ENCODE measurements at regions not wholly inside any gene's neighbourhood (a gene's known extent, or its start where the extent isn't known, plus 50 kb on each side); places are given as distances from the start of the nearest gene placed in this dataset.

- no peak for TF ChIP-seq CTCF (IDR thresholded peaks at IDR 0.05; ENCODE audit: low read depth, low read length)
- DNase-seq (ENCODE audit: extremely low read depth, low read depth) = no peak
Observed at GRCh38 chr9:28688172-28688571, 1114.9 kb upstream of the C9orf72 start.

DNA sequence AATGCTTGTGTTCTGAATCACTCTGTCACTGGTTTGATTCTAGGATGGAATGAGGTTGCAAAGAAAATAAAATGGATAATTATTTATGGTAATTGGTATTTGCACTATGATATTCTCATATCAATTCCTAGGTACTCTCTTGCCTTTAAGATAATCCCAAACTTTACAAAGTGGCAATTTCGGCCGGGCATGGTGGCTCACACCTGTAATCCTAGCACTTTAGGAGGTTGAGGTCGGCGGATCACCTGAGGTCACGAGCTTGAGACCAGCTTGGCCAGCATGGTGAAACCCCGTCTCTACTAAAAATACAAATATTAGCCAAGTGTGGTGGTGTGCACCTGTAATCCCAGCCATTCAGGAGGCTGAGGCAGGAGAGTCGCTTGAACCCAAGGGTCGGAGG lies 1118.7 kb upstream of the C9orf72 start:
- DNase-seq (ENCODE audit: extremely low read depth, low read depth) = no peak
- TF ChIP-seq CTCF (IDR thresholded peaks at IDR 0.05; ENCODE audit: low read depth, low read length) = no peak

DNA sequence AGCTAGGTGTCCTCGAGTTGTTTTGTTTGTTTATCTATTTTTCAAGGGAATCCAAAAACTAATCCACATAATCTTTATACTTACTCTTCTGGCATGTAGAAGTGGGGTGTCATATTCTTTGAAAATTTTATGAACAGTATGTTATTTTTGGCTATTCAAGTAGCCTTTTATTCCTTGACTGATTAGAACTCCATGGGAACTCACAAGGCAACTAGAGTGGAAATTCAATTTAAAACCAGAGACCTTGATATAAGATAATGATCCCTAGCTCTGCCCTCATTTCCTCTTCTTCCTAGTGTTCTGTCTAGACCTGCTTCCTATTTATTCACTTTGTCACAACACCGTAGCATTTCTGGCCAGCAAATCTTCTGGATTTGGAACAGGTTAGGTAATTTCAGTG lies 1123.7 kb upstream of the C9orf72 start:
- TF ChIP-seq CTCF (IDR thresholded peaks at IDR 0.05; ENCODE audit: low read depth, low read length) = no peak
- DNase-seq (ENCODE audit: extremely low read depth, low read depth) = no peak

DNA sequence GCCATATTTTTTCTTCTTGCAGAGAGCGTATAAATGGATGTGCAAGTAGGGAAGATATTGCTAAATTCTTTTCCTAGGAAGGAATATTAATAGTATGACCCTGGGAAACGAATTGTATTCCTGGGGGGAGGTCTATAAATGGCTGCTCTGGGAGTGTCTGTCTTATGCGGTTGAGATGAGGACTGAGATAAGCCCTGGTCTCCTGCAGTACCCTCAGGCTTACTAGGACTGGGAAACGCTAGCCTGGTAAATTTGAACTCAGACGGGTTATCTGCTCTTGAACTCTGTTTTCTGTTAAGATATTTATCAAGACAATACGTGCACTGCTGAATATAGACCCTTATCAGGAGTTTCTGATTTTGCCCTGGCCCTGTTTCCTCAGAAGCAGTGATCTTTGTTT lies 1126.4 kb upstream of the C9orf72 start:
- TF ChIP-seq CTCF (IDR thresholded peaks at IDR 0.05; ENCODE audit: low read depth, low read length) = no peak

DNA sequence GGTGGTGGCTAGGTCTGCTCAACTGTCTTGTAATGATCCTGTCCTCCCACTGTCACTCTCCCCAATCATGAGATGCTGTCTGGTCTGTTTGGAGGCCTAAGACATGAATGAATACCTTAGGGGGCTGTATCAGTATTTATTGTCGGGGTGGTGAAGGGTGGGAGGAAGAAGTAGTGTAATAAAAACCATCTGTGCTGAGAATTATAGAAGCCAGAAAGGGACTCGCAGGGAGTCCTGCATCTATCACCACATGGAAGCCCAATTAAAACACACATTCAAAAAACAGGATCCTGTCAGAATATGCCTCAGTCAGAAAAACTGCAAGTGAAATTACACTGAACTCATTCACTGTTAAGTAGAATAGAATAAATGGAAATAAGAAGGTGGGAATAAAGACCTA lies 1134.3 kb upstream of the C9orf72 start:
- no peak for TF ChIP-seq CTCF (IDR thresholded peaks at IDR 0.05; ENCODE audit: low read depth, low read length)
- no peak for DNase-seq (ENCODE audit: extremely low read depth, low read depth)

More for the DNA sequence above, 1126.4 kb upstream of the C9orf72 start:
- no peak for DNase-seq (ENCODE audit: extremely low read depth, low read depth)

DNA sequence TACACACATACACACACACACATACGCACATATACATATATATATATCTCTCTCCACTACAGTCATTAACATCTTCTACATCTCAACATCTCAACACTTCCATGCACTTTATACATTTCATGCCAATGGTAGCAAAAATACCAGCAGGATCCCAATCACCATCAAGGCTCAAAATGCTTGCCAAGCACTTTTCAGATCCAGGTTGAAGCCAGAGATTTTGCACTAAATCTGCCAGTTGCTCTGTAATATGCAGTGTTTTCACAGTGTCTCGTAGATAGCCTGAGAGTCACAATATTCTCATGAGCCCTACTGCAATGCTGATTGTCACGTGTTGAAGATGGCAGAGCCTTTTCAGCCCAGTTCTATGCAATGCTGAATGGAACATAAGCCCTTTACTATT lies 1140.9 kb upstream of the C9orf72 start:
- DNase-seq (ENCODE audit: extremely low read depth, low read depth) = no peak
- TF ChIP-seq CTCF (IDR thresholded peaks at IDR 0.05; ENCODE audit: low read depth, low read length) = no peak

- DNase-seq (ENCODE audit: extremely low read depth, low read depth) = no peak
Observed at GRCh38 chr9:28718226-28718625, 1144.9 kb upstream of the C9orf72 start.

More at GRCh38 chr9:28718226-28718625, 1144.9 kb upstream of the C9orf72 start:
- no peak for TF ChIP-seq CTCF (IDR thresholded peaks at IDR 0.05; ENCODE audit: low read depth, low read length)

Measured in AG09319 (cell line).